ENCODE measurements at regions not wholly inside any gene's neighbourhood (a gene's known extent, or its start where the extent isn't known, plus 50 kb on each side); places are given as distances from the start of the nearest gene placed in this dataset.
"Not testable (repeated sequence)": the region's sequence is repeated elsewhere in the genome, so short reads cannot be mapped to it uniquely, and the experiment has no call there.

- DNase-seq (ENCODE audit: low read depth), result no peak
These were observed 594.1 kb downstream of the NR2F2 start for GRCh38 chr15:96924570-96924969.

GRCh38 chr15:96947296-96948229 lies 617.1 kb downstream of the NR2F2 start:
- DNase-seq (ENCODE audit: low read depth), result no peak
- no peak overlapping the region for H3K4me3 ChIP-seq (ENCODE audit: low read depth, low read length)

More at GRCh38 chr15:96924570-96924969, 594.1 kb downstream of the NR2F2 start:
- H3K4me3 ChIP-seq (ENCODE audit: low read depth, low read length), result no peak overlapping the region

DNA sequence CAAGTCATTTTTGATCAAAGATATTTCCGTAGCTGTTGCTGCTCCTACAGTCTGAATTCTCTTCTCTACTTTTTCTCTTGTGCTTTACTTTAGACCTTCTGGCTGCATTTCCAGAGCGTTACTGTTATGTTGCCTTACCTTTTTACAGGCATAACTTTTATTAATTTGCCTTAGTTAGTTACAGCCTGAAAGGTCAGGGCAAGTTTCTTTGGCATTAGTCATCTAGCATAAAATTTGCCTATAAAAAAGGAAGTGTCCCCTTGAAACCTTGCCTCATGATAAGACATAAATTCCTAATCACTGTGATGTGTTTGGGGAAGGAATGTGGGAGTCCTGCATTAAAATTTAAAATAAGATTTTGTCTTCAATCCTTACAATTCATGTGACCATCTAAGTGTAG lies 618.5 kb downstream of the NR2F2 start:
- no peak for DNase-seq (ENCODE audit: low read depth)
- H3K4me3 ChIP-seq (ENCODE audit: low read depth, low read length), result no peak overlapping the region

DNA sequence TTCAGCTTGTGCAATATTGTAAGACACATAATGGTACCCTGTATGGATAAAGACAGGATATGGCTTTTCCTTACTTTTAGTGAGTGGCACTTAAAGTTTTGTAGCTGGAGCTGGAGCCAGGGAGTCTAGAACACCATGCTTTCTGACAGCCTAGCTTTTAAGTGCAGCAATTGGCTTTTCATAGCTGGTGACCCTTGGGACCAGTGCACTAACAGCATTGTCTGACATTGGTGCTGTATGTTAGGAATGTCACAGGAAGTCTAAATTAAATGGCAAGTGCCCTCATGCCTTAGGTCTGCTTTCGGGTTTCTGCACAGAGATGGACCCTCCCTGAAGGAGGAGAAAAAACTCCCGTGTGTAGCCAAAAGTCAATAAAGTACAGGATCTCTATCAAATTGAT lies 628.2 kb downstream of the NR2F2 start:
- H3K4me3 ChIP-seq (ENCODE audit: low read depth, low read length), result no peak overlapping the region
- DNase-seq (ENCODE audit: low read depth), result no peak

DNA sequence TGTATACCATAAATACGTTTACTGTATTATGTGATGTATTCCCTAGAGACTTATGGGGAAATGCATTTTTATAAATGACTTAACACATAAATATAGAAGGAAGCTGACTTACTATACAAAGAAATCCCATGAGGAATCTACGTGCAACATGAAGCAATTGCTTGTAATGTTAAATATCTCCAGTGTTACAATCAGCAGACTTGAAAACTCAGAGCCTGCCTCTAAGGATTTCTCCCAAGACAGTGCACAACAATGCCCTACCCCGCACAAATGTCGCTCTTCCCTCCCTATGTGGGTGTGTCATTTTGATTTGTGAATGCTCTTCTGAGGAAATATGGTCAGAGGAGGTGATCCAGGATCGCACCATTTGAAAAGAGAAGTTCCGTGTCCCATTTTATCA lies 629.0 kb downstream of the NR2F2 start:
- DNase-seq (ENCODE audit: low read depth), result no peak
- no peak overlapping the region for H3K4me3 ChIP-seq (ENCODE audit: low read depth, low read length)

DNA sequence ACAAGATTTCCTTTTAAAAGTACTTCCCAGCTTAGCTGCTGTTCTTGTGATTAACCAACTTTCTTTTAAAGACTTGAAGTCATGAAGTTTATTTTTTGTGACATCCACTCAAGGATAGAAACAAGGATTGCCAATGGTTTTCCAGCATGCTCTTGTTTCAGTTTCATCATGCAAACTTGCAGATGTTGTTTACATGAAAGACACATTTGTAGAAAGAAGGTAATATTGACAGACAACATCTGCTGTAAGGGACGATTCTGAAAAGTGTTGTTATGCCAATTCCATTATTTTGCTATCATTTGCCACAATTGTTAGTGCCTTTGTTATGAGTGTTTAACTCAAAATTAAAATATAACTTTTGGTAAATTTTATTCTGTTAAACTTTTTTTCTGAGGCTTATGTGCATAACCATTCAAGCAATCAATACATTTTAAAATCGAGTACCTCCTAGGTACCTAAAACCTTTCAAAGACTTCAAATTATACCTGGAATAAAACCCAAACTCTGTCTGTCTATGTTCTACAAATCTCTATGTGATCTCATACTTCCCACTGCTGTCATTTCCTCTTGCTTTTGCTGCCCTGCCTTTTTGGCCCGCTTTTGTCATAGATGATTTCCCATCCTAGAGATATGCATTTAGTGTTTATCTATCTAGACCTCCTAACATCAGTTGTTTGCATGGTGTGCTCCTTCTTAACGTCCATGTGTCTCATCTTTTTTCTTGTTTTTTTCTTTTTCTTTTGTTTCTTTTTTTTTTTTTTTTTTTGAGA lies 630.4 kb downstream of the NR2F2 start:
- H3K4me3 ChIP-seq (ENCODE audit: low read depth, low read length), result no peak overlapping the region
- DNase-seq (ENCODE audit: low read depth), result no peak

- no peak overlapping the region for H3K4me3 ChIP-seq (ENCODE audit: low read depth, low read length)
- no peak for DNase-seq (ENCODE audit: low read depth)
These were observed 636.1 kb downstream of the NR2F2 start for GRCh38 chr15:96966554-96966953.

- no peak overlapping the region for H3K4me3 ChIP-seq (ENCODE audit: low read depth, low read length)
- no peak for DNase-seq (ENCODE audit: low read depth)
These were observed 639.5 kb downstream of the NR2F2 start for GRCh38 chr15:96969732-96970710.

DNA sequence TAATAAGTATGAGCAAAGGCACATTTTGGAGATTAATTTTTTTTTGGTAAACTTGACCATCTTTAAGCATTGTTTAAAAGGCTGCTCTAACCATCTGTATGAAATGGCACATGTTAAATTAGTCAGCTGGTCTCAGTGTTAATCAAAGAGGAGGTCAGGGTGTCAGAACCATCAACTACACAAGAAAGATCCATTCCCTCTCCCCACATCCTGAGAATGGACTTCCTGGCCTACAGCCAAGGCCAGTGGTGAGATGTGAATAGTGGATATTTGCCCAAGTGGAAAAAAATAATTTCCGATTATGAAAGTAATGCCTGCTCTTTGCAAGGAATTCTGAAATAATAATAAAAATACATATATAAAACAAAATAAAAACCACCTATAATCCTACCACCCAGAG lies 641.7 kb downstream of the NR2F2 start:
- DNase-seq (ENCODE audit: low read depth), result no peak
- no peak overlapping the region for H3K4me3 ChIP-seq (ENCODE audit: low read depth, low read length)

DNA sequence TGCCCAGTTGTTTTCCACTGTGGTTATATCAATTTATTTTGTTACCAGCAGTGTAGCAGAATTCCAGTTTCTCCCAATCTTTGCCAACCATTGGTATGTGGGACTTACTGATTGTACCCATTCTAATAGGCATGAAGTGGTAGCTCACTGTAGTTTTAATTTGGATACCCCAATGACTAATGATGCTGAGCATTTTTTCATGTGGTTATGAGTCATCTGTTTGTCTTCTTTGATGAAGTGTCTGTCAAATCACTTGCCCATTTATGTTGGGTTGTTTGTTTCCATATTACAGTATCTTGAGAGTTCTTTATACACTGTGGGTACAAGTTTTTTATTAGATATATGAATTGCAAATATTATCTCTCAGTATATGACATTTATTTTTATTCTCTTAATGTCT lies 644.3 kb downstream of the NR2F2 start:
- no peak overlapping the region for H3K4me3 ChIP-seq (ENCODE audit: low read depth, low read length)
- DNase-seq (ENCODE audit: low read depth), result no peak

GRCh38 chr15:96977886-96978285 lies 647.4 kb downstream of the NR2F2 start:
- no peak for DNase-seq (ENCODE audit: low read depth)
- no peak overlapping the region for H3K4me3 ChIP-seq (ENCODE audit: low read depth, low read length)

DNA sequence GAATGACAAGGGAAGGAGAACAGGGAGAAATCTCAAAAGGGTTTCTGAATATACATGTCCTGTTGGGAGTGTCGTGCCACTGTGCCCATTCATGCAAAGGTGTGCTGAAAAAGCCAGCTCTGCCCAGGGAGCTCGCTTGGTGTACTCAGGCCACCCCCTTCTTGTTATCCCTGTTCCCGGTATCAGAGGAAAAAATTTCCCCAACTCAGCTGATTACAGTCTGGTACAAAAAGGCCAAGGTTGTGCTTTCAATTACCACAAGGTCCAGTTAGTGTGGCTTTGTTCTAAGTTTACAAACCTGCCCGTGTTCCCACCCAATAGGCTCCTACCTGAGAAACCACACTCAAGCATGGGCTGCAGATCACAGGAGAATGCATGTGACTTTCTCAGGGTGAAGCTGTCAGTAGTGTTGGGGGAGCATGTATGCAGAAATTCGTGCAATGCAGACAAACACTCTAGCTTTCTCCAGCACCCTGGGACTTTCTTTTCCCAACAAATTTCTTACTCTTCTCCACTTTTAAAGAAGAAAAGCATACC lies 648.5 kb downstream of the NR2F2 start:
- DNase-seq (ENCODE audit: low read depth), result no peak
- no peak overlapping the region for H3K4me3 ChIP-seq (ENCODE audit: low read depth, low read length)

- DNase-seq (ENCODE audit: low read depth); H3K4me3 ChIP-seq (ENCODE audit: low read depth, low read length): not testable (repeated sequence)
These were observed 653.7 kb downstream of the NR2F2 start for GRCh38 chr15:96984121-96984671.

GRCh38 chr15:96992817-96993216 lies 662.3 kb downstream of the NR2F2 start:
- DNase-seq (ENCODE audit: low read depth), result no peak

DNA sequence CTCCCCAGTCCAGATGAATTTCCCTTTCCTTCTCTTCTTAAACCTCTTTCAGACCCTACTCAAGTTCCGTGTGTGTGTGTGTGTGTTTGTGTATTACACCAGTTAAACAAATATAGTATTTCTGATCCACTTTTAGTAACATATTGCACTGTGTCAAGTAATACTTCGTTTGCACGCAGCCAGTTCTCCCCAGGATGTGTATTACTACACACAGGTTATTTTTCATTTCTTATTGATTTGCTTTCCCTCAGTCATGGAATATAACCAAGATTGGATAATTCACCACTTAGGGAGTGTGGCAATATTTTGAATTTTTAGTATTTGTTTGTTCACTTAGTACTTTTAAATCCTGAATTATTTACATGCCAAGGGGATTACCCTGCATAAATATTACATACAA lies 667.0 kb downstream of the NR2F2 start:
- DNase-seq (ENCODE audit: low read depth), result no peak
- no peak overlapping the region for H3K4me3 ChIP-seq (ENCODE audit: low read depth, low read length)

More at GRCh38 chr15:96992817-96993216, 662.3 kb downstream of the NR2F2 start:
- H3K4me3 ChIP-seq (ENCODE audit: low read depth, low read length), result no peak overlapping the region

- no peak overlapping the region for H3K4me3 ChIP-seq (ENCODE audit: low read depth, low read length)
These were observed 678.5 kb downstream of the NR2F2 start for GRCh38 chr15:97009031-97009431.

DNA sequence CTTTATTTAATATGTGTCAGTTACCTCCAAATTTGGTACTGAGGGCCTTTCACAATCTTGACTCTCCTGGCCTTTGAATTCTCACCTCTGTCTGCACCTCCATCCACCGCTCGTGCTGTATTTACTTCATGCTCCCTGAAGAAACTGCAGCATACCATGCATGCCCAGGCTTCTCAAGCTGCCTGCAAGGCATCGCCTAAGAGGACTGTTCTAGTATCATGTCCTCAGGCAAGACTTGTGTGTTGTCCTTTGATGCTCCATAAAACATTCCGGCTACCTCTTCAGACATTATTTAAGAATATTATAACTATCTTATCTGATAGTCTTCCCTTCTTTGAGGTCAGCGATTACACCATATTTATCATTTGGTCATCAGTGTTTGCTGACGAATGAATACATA lies 682.5 kb downstream of the NR2F2 start:
- H3K4me3 ChIP-seq (ENCODE audit: low read depth, low read length), result no peak overlapping the region
- no peak for DNase-seq (ENCODE audit: low read depth)

More at GRCh38 chr15:97009031-97009431, 678.5 kb downstream of the NR2F2 start:
- no peak for DNase-seq (ENCODE audit: low read depth)

DNA sequence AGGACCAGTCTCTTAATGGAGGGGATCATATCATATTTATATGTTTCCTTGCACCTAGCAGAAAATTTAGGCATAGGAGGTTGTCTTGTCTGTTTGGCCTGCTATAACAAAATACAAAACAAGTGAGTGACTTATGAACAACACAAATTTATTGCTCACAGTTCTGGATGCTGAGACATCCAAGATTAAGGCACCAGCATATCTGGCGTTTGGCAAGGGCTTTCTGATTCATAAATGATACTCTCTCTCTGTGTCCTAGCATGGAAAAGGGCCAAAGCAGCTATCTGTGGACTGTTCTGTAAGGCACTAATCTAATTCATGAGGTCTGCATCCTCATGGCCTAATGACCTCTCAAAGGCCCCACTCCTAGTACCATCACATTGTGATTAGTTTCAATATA lies 683.0 kb downstream of the NR2F2 start:
- DNase-seq (ENCODE audit: low read depth), result no peak
- no peak overlapping the region for H3K4me3 ChIP-seq (ENCODE audit: low read depth, low read length)

GRCh38 chr15:97014001-97014400 lies 683.5 kb downstream of the NR2F2 start:
- no peak for DNase-seq (ENCODE audit: low read depth)
- no peak overlapping the region for H3K4me3 ChIP-seq (ENCODE audit: low read depth, low read length)

All from skeletal muscle cell (primary cell).